COLO829 (cell line): ENCODE measurements at regions not wholly inside any gene's neighbourhood (a gene's known extent, or its start where the extent isn't known, plus 50 kb on each side); places are given as distances from the start of the nearest gene placed in this dataset.
A peak's percentile ranks its signal among the peaks of the same experiment; 100 is the strongest.

Experiments used
- DNase-seq: peaks from one replicate; pipeline ENCODE4 v3.0.0; 2012; ENCODE audit warnings: low spot score

- no peak for DNase-seq
These were observed 542.7 kb downstream of the SLC16A7 start for GRCh38 chr12:60138526-60138925.

DNA sequence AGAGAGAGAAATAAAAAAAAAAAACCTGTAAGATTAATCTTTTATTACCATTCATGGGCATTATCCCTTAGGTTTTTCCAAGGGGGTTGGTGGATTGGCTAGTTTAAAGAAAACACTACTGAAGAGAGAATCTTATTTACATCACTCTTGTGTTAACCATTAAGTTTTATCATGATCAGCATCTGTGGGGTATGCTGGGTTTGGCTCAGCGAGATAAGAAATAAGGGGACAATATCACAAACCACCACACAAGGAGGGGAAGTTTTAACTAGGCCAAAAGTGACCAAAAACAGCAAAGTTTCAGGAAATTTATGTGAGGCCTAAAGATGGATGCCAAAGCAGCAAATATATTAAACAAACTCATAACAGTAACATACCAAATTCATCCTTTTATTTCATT, 548.6 kb downstream of the SLC16A7 start:
- DNase-seq: no peak

DNA sequence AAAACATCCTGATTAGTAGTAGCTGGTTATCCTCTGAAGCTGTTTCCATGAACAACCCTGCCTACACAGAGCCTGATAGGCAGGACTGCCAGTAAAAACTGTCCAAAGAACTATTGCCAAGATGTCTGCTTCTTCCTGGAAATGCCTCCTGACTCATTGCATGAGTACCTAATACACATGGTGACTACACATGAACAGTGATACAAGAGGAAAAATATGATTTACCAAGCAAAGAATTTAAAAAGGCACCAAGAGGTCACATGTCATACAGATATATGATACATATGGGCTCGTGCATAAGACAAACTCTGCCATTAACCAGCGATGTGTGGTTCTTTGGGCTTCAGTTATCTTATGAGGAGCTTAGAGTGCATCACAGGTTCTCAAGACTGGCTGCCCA, 552.3 kb downstream of the SLC16A7 start:
- no peak for DNase-seq

DNA sequence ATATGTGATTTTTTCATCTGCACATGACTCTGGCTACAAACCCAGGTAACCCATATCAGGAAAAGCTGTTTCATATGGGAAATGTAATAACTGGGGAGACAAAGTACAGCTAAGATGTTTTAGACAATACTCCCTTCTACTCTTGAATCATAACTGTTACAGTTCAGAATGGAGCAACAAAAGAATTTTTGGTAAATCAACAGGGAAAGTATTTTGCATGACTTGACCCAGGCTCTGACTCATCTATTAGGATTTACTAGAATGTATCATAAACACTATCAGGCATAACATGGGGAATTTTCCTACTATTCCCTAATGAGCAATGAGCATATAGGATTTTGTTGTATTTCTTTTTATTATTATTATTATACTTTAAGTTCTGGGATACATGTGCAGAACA, 553.0 kb downstream of the SLC16A7 start:
- DNase-seq: peak; percentile 30

GRCh38 chr12:60152756-60153155, 556.9 kb downstream of the SLC16A7 start:
- no peak for DNase-seq

GRCh38 chr12:60159761-60160160, 563.9 kb downstream of the SLC16A7 start:
- no peak for DNase-seq

DNA sequence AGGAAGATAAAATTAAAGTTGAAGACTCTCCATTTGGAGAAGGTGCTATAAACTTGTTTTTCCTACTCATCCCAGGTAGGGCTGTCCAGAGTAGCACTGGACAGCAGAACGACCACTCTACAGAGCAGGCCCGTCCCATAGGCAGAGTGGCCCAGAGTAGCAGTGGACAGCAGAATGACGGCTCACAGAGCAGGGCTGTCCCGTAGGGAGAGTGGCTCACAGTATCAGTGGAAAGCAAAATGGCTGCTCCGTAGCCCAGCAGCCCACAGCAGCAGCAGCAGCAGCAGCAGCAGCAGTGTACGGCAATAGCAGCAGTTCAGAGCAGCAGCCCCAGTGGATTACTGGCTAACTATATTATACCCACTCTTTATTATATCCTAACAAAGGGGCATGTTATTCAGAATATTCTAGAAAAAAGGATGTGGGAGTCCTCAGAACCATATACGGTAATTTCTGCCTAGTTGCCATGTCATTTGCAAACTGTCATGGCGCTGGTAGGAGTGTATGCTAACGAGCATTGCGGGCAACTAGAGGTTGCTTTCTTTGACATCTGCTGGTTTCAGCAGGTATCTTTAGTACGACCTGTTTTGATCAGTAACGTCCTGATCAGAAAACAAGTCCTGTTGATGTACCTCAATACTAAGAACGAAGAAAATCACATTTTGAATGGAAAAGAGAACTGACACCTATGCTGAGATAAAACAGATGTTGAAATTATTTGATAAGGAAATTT, 567.3 kb downstream of the SLC16A7 start:
- no peak for DNase-seq

GRCh38 chr12:60165781-60166180, 570.0 kb downstream of the SLC16A7 start:
- DNase-seq: no peak

DNA sequence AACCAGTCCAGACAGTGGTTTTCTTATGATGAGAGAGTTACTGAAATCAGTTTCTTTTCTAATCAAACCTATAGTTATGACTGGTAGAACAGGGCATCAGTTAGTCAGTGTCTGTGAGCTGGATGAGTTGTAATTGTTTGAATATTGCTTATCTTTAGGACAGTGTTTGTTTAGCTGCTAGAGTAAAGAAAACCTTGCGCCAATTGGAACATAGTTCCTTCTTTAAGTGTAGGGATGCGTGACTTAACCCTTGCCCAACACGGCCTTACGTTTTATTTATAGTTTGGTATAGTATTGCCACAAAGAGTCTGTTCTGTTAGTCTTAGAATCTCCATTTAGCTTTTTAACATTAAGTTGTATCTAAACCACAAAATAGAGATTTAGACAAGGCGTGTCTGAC, 572.6 kb downstream of the SLC16A7 start:
- no peak for DNase-seq

GRCh38 chr12:60169904-60170303, 574.1 kb downstream of the SLC16A7 start:
- DNase-seq: no peak

DNA sequence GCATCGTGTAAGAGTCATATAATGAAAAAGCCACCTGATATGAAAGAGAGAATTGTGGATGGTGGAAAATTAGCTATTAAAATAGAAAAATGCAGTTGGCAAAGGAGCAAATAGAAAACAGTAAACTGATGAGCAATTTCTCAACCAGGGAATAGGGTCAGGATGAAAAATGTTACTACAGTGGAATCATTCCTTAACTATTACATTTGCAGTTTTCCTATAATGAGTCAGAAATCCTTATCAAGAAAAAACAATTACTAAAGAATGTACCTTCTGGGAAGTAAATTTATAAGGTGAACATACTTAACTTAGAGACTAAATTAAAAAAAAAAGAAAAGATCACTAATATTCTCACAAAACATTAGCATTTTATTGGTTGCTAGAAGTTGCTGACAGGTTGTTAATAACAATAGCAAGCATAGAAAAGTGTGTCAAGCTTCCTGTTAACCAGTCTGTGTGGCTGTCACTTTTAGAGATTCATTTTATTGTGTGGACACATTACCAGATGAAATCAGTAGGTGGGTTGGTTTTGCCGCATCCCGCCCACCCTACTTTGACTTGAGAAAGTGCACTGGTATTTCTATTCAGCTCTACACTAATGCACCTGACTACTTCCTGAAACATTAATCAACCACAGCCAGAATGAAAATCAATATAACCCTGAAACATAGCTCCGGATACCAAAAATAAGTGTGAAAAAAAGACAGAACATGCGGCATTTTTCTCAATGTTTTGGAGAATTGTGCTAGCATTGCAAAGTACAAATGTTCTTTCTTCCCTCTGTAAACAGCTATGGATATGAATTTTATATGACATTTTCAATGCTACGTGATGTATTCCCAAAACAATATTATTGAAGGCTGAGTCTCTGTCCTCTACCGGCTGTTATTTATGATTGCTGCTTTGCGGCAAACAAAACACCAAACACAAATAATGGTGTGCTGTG, 576.7 kb downstream of the SLC16A7 start:
- DNase-seq: no peak

DNA sequence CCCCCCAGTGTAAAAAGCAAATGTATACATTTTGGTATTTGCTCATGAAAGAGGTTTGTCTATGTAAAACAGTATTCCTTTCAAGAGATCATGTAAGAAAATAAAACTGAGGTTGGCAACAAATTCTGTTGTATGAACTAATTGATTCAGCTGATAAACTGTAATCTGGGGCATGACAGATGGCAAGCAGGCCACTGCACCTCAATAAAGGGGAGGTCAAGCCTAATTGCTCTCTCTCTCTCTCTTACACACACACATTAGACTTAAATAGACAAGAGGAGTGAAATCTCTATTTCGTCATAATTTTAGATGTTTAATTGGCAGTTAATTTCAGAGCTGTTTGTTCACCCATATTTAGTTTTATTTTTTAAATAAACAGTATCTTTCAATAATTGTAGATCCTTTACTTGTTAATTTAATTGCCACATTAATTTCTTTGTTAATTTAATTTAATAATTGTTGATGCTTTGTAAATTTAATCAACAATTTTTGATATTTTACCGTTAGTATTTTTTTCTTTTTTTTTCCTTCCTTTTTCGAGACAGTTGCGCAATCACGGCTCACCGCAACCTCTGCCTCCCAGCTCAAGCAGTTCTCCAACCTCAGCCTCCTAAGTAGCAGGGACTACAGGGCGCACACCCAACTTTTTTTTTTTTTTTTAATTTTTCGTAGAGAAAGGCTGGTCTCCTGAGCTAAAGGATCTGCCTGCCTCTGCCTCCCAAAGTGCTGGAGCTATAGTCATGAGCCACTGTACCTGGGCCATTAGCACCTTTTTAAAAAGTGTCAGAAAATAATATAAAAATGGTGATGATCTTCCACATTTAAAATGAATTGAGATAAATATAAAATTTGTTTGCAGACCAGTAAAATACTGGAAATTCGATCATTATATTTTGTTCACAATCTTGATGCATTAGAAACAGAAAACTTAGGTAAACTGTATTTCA, 577.7 kb downstream of the SLC16A7 start:
- DNase-seq: no peak

- DNase-seq: no peak
These were observed 578.6 kb downstream of the SLC16A7 start for GRCh38 chr12:60174476-60174875.

DNA sequence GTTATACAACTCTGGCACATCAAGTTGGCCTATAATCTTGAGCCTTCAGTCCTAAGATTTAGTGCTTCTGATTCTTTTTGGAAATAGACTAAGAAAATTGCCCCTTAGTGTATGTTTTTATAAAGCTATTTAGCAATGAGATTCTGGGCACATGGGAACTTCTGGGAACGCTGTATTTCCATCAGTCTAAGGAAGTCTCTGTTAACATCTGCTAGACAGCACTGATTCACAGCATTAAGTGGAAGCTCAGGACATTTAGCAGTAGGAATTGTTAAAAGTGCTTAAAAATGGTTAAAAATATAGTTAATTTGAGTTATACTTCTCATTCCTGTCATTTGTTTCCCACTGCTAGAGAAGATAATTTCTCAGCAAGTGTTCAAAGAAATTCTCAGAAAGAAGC, 579.1 kb downstream of the SLC16A7 start:
- DNase-seq: no peak

DNA sequence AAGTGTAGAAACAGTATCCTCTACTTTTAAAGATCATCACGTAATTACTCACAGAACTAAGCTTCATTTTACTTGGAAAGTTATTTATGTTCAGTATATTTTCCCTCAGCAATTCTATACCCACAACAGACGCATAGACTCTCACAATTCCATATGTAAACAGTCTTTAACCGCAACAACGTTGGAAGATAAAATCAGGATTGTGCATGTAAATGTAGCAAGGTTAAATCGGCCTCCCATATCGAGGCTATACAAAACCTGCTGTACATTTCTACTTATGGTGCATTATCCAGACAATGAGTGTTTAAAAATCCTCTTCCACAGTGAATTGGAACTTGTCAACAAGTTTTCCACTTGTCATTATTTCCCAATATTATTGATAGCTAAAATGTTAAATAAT, 581.1 kb downstream of the SLC16A7 start:
- no peak for DNase-seq

DNA sequence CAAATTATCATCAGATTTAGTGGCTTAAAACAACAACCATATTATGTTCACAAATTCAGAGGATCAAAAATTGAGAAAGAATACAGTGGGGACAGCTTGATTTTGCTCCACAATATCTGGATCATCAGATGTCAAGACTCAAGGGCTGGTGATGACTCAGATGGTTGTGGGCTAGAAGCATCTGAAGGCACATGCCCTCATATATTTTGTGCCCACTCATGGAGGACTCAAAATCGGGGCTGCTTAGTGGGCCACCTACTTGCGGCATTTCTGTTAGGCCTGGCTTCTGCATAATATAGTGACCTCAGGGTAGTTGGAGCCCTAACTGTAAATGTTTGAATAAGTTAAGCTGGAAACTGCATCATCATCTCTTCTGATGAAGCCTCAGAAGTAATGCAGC, 584.5 kb downstream of the SLC16A7 start:
- DNase-seq: no peak

- no peak for DNase-seq
These were observed 586.5 kb downstream of the SLC16A7 start for GRCh38 chr12:60182354-60182753.

GRCh38 chr12:60184096-60184495, 588.3 kb downstream of the SLC16A7 start:
- DNase-seq: no peak

DNA sequence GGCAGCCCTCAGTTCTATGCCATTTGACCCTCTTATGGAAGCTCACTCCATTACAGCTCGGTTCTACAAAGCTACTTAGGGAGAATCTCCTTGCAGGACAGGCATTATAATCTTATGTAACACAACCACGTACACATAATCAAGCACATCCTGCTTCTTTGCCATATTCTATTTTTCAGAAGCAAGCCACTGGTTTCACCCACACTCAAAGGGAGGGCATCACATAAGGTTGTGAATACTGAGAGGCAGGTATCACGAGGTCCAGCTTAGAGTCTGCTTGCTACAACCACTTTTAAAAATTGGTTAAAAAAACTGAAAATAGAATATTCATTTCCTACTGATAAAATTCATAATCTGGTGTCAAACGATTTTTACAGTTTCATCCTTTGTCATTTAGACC, 589.2 kb downstream of the SLC16A7 start:
- no peak for DNase-seq

DNA sequence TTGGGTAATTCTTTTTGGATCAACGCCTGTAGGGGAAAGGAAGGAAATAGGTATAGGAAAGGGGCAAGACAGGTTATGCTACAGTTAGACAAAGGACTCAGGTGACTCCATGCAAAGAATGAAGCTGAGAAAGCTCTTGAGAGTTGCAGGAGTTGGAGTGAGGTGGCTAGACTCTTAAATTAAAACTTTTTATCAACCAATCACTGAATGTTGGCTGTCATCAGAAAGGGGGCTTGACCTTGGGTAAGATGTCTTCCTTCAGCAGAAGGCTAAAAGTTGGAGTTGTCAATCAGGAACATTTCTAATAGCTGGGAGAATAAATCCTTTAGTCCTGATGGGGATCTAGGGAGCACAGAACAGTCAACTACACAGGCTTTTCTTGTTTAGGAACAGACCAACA, 595.4 kb downstream of the SLC16A7 start:
- DNase-seq: no peak

- peak; percentile 52 for DNase-seq
These were observed 596.0 kb downstream of the SLC16A7 start for GRCh38 chr12:60191676-60192359.

- no peak for DNase-seq
These were observed 598.8 kb downstream of the SLC16A7 start for GRCh38 chr12:60194678-60195077.
